ENCODE measurements at regions not wholly inside any gene's neighbourhood (a gene's known extent, or its start where the extent isn't known, plus 50 kb on each side); places are given as distances from the start of the nearest gene placed in this dataset.

DNA sequence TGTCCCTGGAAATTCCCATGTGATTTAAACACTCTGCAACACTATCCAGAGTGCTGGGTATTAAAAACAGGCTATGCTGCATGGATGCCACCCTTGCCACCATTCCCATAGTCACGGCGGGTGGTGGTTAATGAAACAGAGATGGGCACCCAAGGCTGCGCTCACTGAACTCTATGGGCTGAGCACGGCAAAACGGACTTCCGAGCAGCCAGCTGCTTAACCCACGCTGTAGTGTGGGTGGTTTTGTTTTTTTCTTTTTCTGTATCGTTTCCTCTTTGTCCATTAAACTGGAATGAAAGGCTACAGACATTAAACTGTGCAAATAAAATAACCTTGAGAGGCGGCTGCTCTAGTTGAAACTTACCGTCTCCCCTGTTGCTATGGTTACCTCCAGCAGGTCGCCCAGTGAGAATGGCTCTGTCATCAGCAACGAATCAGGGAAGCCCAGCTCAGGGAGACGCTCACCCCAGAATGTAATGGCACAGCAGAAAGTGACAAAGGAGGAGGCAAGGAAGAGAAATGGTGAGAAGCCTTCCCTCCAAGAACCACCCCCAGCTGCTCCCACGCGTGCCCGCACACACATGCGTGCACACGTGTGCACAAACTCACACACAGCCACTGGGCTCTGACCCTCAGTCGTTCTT, 102.1 kb downstream of the C11orf91 start:
- Histone ChIP-seq H3K9me2 (replicated peaks; ENCODE audit: insufficient read depth) (no peaks in the 10 kb centered on the region), H3K4me1 (ENCODE audit: insufficient read depth) (no peaks in the 10 kb centered on the region), H4K20me1 (ENCODE audit: insufficient read depth, poor library complexity, severe bottlenecking) (no peaks in the 10 kb centered on the region), H2AFZ (no peak overlapping the region), H3K27me3 (no peaks in the 10 kb centered on the region), H3K79me2 (no peaks in the 10 kb centered on the region), H3K36me3 (replicated peaks; ENCODE audit: insufficient read depth, low read depth) (no peaks in the 10 kb centered on the region), H3K4me2 (no peak overlapping the region), H3K27ac (no peak overlapping the region), H3K9me3 (ENCODE audit: low read depth) (no peaks in the 10 kb centered on the region), H3K4me3 (no peak overlapping the region)
- DNase-seq (ENCODE audit: low spot score): no peak
- TF ChIP-seq EZH2phosphoT487 (IDR thresholded peaks at IDR 0.05; ENCODE audit: low read depth, severe bottlenecking, unreplicated experiment): no peak
- no peak for TF ChIP-seq EZH2 (IDR thresholded peaks at IDR 0.05; ENCODE audit: borderline replicate concordance)
- TF ChIP-seq, protein P1, sequence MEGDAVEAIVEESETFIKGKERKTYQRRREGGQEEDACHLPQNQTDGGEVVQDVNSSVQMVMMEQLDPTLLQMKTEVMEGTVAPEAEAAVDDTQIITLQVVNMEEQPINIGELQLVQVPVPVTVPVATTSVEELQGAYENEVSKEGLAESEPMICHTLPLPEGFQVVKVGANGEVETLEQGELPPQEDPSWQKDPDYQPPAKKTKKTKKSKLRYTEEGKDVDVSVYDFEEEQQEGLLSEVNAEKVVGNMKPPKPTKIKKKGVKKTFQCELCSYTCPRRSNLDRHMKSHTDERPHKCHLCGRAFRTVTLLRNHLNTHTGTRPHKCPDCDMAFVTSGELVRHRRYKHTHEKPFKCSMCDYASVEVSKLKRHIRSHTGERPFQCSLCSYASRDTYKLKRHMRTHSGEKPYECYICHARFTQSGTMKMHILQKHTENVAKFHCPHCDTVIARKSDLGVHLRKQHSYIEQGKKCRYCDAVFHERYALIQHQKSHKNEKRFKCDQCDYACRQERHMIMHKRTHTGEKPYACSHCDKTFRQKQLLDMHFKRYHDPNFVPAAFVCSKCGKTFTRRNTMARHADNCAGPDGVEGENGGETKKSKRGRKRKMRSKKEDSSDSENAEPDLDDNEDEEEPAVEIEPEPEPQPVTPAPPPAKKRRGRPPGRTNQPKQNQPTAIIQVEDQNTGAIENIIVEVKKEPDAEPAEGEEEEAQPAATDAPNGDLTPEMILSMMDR (IDR thresholded peaks at IDR 0.05; ENCODE audit: poor library complexity): no peak
- WGBS (ENCODE audit: low lambda C conversion rate, missing lambda C conversion rate): 80% methylated on average over 19 of the region's 19 CpGs

DNA sequence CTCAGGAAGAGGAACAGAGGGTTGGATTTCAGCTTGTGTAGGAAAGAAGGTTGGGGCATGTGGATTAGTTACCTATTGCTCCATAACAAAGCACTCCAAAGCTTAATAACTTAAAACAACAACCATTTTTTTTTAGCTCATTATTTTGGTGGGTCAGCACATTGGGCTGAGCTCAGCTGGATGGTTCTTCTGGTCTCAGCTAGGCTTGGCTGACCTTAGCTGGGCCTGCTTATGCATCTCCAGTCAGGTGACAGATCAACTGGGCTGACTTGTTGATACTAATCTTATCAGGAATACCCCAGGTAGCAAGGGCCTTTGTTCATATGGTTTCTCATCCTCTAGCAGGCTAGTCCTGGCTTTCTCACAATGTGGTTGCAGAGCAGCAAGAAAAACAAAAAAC, 106.4 kb downstream of the C11orf91 start:
- H3K9me3 ChIP-seq (ENCODE audit: low read depth): no peaks in the 10 kb centered on the region
- no peak overlapping the region for H3K4me3 ChIP-seq
- TF ChIP-seq EZH2 (IDR thresholded peaks at IDR 0.05; ENCODE audit: borderline replicate concordance) (no peak), EZH2phosphoT487 (IDR thresholded peaks at IDR 0.05; ENCODE audit: low read depth, severe bottlenecking, unreplicated experiment) (no peak)
- TF ChIP-seq, protein P1 (IDR thresholded peaks at IDR 0.05; ENCODE audit: poor library complexity): no peak
- DNase-seq (ENCODE audit: low spot score): no peak
- no peak overlapping the region for H3K4me2 ChIP-seq
- no peaks in the 10 kb centered on the region for H4K20me1 ChIP-seq (ENCODE audit: insufficient read depth, poor library complexity, severe bottlenecking)
- no peaks in the 10 kb centered on the region for H3K36me3 ChIP-seq (replicated peaks; ENCODE audit: insufficient read depth, low read depth)
- no peaks in the 10 kb centered on the region for H3K27me3 ChIP-seq
- no peaks in the 10 kb centered on the region for H3K9me2 ChIP-seq (replicated peaks; ENCODE audit: insufficient read depth)
- no peaks in the 10 kb centered on the region for H3K79me2 ChIP-seq
- H3K4me1 ChIP-seq (ENCODE audit: insufficient read depth): no peaks in the 10 kb centered on the region
- no peak overlapping the region for H2AFZ ChIP-seq
- no peak overlapping the region for H3K27ac ChIP-seq

DNA sequence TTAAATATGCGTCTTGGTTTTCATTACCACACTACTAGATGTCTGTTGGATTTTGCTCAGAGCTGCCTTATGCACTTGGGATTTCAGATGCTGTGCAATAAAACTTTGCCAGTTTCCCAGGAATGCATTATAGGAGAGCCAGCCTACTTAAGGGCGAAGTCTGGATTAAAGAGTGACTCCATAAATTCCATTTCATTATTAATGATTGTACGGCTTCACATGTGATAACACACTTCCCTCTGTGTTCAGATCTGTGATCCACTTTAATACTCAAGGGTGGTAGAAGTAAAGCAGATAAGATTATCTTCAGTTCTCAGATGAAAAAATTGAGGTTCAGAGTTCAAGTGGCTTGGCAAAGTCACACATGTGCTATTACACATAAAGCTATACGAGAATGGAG, 110.2 kb downstream of the C11orf91 start:
- no peaks in the 10 kb centered on the region for H3K27me3 ChIP-seq
- no peaks in the 10 kb centered on the region for H3K9me3 ChIP-seq (ENCODE audit: low read depth)
- WGBS (ENCODE audit: low lambda C conversion rate, missing lambda C conversion rate): 65% methylated on average over 4 of the region's 4 CpGs
- H2AFZ ChIP-seq: no peak overlapping the region
- H3K36me3 ChIP-seq (replicated peaks; ENCODE audit: insufficient read depth, low read depth): no peaks in the 10 kb centered on the region
- H3K9me2 ChIP-seq (replicated peaks; ENCODE audit: insufficient read depth): no peaks in the 10 kb centered on the region
- no peaks in the 10 kb centered on the region for H3K79me2 ChIP-seq
- H3K4me1 ChIP-seq (ENCODE audit: insufficient read depth): no peaks in the 10 kb centered on the region
- H4K20me1 ChIP-seq (ENCODE audit: insufficient read depth, poor library complexity, severe bottlenecking): no peaks in the 10 kb centered on the region
- no peak overlapping the region for H3K4me3 ChIP-seq
- no peak overlapping the region for H3K27ac ChIP-seq
- no peak for DNase-seq (ENCODE audit: low spot score)
- TF ChIP-seq EZH2 (IDR thresholded peaks at IDR 0.05; ENCODE audit: borderline replicate concordance) (no peak), EZH2phosphoT487 (IDR thresholded peaks at IDR 0.05; ENCODE audit: low read depth, severe bottlenecking, unreplicated experiment) (no peak)
- TF ChIP-seq, protein P1 (IDR thresholded peaks at IDR 0.05; ENCODE audit: poor library complexity): no peak
- no peak overlapping the region for H3K4me2 ChIP-seq

DNA sequence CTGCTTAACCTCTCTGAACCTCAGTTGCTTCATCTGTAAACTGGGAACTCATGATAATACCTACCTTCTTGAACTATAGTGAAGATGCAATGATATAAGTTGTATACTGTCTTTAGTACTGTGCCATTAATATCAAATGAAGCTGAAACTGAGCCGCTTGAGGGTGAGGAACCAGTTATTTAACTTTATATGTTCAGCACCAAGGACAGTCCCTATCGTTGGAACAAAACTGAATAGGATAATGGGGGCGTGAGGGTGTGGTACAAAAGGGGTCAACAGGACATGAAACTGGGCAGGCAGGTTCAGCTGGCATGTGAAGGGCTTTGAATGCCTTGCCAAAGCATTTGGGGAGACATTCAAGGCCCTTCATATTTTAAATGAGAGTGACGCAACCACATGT, 112.6 kb downstream of the C11orf91 start:
- TF ChIP-seq EZH2 (IDR thresholded peaks at IDR 0.05; ENCODE audit: borderline replicate concordance) (no peak), EZH2phosphoT487 (IDR thresholded peaks at IDR 0.05; ENCODE audit: low read depth, severe bottlenecking, unreplicated experiment) (no peak)
- TF ChIP-seq, protein P1 (IDR thresholded peaks at IDR 0.05; ENCODE audit: poor library complexity): no peak
- no peak overlapping the region for H3K4me3 ChIP-seq
- no peaks in the 10 kb centered on the region for H3K9me3 ChIP-seq (ENCODE audit: low read depth)
- H3K4me1 ChIP-seq (ENCODE audit: insufficient read depth): no peaks in the 10 kb centered on the region
- no peak overlapping the region for H3K4me2 ChIP-seq
- no peaks in the 10 kb centered on the region for H3K36me3 ChIP-seq (replicated peaks; ENCODE audit: insufficient read depth, low read depth)
- no peaks in the 10 kb centered on the region for H3K9me2 ChIP-seq (replicated peaks; ENCODE audit: insufficient read depth)
- DNase-seq (ENCODE audit: low spot score): no peak
- no peak overlapping the region for H3K27ac ChIP-seq
- H2AFZ ChIP-seq: no peak overlapping the region
- no peaks in the 10 kb centered on the region for H3K79me2 ChIP-seq
- no peaks in the 10 kb centered on the region for H4K20me1 ChIP-seq (ENCODE audit: insufficient read depth, poor library complexity, severe bottlenecking)
- WGBS (ENCODE audit: low lambda C conversion rate, missing lambda C conversion rate): 64% methylated on average over 4 of the region's 4 CpGs
- H3K27me3 ChIP-seq: no peaks in the 10 kb centered on the region

Data from hepatocyte (in vitro differentiated cells).